ENCODE measurements at regions not wholly inside any gene's neighbourhood (a gene's known extent, or its start where the extent isn't known, plus 50 kb on each side); places are given as distances from the start of the nearest gene placed in this dataset.

DNA sequence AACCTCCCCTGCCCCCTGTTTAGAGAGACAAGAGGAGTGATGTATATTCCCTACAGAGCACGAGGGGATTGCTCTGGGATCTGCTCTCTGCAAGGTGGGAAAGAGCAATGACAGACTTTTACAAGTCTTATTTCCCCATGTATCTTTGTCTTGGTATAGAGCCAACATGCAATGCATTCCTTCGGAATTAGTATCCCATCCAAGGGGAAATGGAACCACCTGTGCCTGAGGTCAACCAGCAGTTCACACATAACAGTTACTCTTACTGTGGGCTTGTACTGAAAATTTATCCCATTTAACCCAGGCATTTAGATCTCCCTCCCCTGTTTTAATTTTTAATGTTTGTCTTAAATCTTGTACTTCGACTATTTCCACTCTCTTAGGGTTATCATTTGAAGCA lies 250.4 kb downstream of the C6orf118 start:
- TF ChIP-seq, protein P1, sequence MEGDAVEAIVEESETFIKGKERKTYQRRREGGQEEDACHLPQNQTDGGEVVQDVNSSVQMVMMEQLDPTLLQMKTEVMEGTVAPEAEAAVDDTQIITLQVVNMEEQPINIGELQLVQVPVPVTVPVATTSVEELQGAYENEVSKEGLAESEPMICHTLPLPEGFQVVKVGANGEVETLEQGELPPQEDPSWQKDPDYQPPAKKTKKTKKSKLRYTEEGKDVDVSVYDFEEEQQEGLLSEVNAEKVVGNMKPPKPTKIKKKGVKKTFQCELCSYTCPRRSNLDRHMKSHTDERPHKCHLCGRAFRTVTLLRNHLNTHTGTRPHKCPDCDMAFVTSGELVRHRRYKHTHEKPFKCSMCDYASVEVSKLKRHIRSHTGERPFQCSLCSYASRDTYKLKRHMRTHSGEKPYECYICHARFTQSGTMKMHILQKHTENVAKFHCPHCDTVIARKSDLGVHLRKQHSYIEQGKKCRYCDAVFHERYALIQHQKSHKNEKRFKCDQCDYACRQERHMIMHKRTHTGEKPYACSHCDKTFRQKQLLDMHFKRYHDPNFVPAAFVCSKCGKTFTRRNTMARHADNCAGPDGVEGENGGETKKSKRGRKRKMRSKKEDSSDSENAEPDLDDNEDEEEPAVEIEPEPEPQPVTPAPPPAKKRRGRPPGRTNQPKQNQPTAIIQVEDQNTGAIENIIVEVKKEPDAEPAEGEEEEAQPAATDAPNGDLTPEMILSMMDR (IDR thresholded peaks at IDR 0.05): no peak
- TF ChIP-seq POLR2AphosphoS5 (IDR thresholded peaks at IDR 0.05): no peak
- no peak for TF ChIP-seq POLR2A (IDR thresholded peaks at IDR 0.05)
